ENCODE measurements at regions not wholly inside any gene's neighbourhood (a gene's known extent, or its start where the extent isn't known, plus 50 kb on each side); places are given as distances from the start of the nearest gene placed in this dataset.

DNA sequence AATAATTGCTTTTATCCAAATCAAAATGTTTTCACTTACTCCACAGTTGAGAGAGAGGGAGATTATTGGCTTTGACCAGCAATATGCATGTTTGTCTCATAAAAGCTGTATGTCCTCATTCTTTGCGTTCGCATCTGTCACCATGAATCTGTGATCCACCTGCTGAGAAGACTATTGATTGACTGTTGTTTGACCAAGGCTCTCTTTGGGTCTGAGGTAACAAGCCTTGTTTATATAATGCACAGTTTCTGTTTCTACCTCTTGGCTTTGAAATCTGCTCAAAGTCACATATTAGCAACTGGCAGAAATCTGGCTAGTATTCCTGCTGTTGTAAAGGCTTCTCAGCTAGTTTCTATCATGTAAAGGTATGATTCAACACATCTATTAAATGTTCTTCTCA, 157.0 kb downstream of the LYPLAL1 start:
- TF ChIP-seq EGR1 (IDR thresholded peaks at IDR 0.05; ENCODE audit: borderline replicate concordance, low read depth, low read length), result no peak
- TF ChIP-seq, protein P1, sequence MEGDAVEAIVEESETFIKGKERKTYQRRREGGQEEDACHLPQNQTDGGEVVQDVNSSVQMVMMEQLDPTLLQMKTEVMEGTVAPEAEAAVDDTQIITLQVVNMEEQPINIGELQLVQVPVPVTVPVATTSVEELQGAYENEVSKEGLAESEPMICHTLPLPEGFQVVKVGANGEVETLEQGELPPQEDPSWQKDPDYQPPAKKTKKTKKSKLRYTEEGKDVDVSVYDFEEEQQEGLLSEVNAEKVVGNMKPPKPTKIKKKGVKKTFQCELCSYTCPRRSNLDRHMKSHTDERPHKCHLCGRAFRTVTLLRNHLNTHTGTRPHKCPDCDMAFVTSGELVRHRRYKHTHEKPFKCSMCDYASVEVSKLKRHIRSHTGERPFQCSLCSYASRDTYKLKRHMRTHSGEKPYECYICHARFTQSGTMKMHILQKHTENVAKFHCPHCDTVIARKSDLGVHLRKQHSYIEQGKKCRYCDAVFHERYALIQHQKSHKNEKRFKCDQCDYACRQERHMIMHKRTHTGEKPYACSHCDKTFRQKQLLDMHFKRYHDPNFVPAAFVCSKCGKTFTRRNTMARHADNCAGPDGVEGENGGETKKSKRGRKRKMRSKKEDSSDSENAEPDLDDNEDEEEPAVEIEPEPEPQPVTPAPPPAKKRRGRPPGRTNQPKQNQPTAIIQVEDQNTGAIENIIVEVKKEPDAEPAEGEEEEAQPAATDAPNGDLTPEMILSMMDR (IDR thresholded peaks at IDR 0.05; ENCODE audit: control extremely low read depth in 1 of 3, insufficient read depth in 1 of 3, low read depth in 1 of 3, low read length in 3 of 3), result no peak
- TF ChIP-seq, protein P2, sequence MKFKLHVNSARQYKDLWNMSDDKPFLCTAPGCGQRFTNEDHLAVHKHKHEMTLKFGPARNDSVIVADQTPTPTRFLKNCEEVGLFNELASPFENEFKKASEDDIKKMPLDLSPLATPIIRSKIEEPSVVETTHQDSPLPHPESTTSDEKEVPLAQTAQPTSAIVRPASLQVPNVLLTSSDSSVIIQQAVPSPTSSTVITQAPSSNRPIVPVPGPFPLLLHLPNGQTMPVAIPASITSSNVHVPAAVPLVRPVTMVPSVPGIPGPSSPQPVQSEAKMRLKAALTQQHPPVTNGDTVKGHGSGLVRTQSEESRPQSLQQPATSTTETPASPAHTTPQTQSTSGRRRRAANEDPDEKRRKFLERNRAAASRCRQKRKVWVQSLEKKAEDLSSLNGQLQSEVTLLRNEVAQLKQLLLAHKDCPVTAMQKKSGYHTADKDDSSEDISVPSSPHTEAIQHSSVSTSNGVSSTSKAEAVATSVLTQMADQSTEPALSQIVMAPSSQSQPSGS (IDR thresholded peaks at IDR 0.05; ENCODE audit: low read length), result no peak
- no peak for TF ChIP-seq FOSL1 (IDR thresholded peaks at IDR 0.05; ENCODE audit: insufficient read depth, low read depth, low read length)
- no peak for TF ChIP-seq POLR2AphosphoS5 (IDR thresholded peaks at IDR 0.05; ENCODE audit: low read depth, low read length)
- no peak for TF ChIP-seq ZNF274 (IDR thresholded peaks at IDR 0.05; ENCODE audit: borderline replicate concordance, extremely low read depth, low read length)
